Mesendoderm (in vitro differentiated cells): ENCODE measurements at regions not wholly inside any gene's neighbourhood (a gene's known extent, or its start where the extent isn't known, plus 50 kb on each side); places are given as distances from the start of the nearest gene placed in this dataset.

Experiments used
- DNase-seq: peaks from one replicate; pipeline ENCODE4 v3.0.0; 2013
- H2AK5ac ChIP-seq: 2 replicates; pipeline ENCODE4 v1.6.1; 2013; ENCODE audit warnings: low read length, inconsistent platforms
- H2BK120ac ChIP-seq: 2 replicates; pipeline ENCODE4 v1.6.1; 2013; ENCODE audit warnings: low read depth, mild to moderate bottlenecking, low read length, moderate library complexity, mixed read lengths
- H2BK15ac ChIP-seq: replicated peaks from 2 replicates; pipeline ENCODE4 v1.6.1; 2013; ENCODE audit warnings: low read depth, mild to moderate bottlenecking, moderate library complexity
- H2BK5ac ChIP-seq: 2 replicates; pipeline ENCODE4 v1.6.1; 2013; ENCODE audit warnings: low read length, inconsistent platforms
- H3K18ac ChIP-seq: 2 replicates; pipeline ENCODE4 v1.6.1; 2013; ENCODE audit warnings: mild to moderate bottlenecking, low read length, mixed read lengths
- H3K23ac ChIP-seq: one replicate; pipeline ENCODE4 v1.6.1; 2013; ENCODE audit warnings: low read length
- H3K27ac ChIP-seq: 2 replicates; pipeline ENCODE4 v1.5.1; 2013; ENCODE audit warnings: low read depth, mild to moderate bottlenecking, inconsistent platforms, low read length, moderate library complexity
- H3K27me3 ChIP-seq: 2 replicates; pipeline ENCODE4 v1.6.1; 2013; ENCODE audit warnings: low read length, control low read depth, mild to moderate bottlenecking, inconsistent platforms; ENCODE audit not compliant: insufficient read depth, poor library complexity
- H3K36me3 ChIP-seq: 2 replicates; pipeline ENCODE4 v1.6.1; 2013; ENCODE audit warnings: low read length, inconsistent platforms; ENCODE audit not compliant: control insufficient read depth, insufficient read depth
- H3K4ac ChIP-seq: one replicate; pipeline ENCODE4 v1.6.1; 2013; ENCODE audit warnings: low read depth, mild to moderate bottlenecking, low read length, moderate library complexity
- H3K4me1 ChIP-seq: 2 replicates; pipeline ENCODE4 v1.6.1; 2013; ENCODE audit warnings: low read depth, low read length, inconsistent platforms; ENCODE audit not compliant: control insufficient read depth
- H3K4me2 ChIP-seq: 2 replicates; pipeline ENCODE4 v1.6.1; 2013; ENCODE audit warnings: low read length
- H3K4me3 ChIP-seq: 2 replicates; pipeline ENCODE4 v1.5.1; 2013; ENCODE audit warnings: mild to moderate bottlenecking, low read length
- H3K56ac ChIP-seq: one replicate; pipeline ENCODE4 v1.6.1; 2013; ENCODE audit warnings: low read length
- H3K79me1 ChIP-seq: 2 replicates; pipeline ENCODE4 v1.6.1; 2013; ENCODE audit warnings: low read length, inconsistent platforms
- H3K79me2 ChIP-seq: 2 replicates; pipeline ENCODE4 v1.6.1; 2013; ENCODE audit warnings: mild to moderate bottlenecking, low read length; ENCODE audit not compliant: control insufficient read depth, insufficient read depth
- H3K9ac ChIP-seq: 2 replicates; pipeline ENCODE4 v1.6.1; 2013; ENCODE audit warnings: low read length, inconsistent platforms
- H4K5ac ChIP-seq: one replicate; pipeline ENCODE4 v1.6.1; 2013; ENCODE audit warnings: low read length
- H4K8ac ChIP-seq: one replicate; pipeline ENCODE4 v1.6.1; 2013; ENCODE audit warnings: low read depth, mild to moderate bottlenecking, control low read depth, low read length, moderate library complexity
- WGBS: extraction: QIAGEN DNeasy Blood & Tissue Kit; methylation state at CpG from one replicate; pipeline ENCODE4 v1.1.7; 2013; ENCODE audit warnings: low lambda C conversion rate, missing lambda C conversion rate; ENCODE audit not compliant: insufficient coverage; ENCODE audit errors: extremely low coverage; 5-methylcytosine and 5-hydroxymethylcytosine counted together

DNA sequence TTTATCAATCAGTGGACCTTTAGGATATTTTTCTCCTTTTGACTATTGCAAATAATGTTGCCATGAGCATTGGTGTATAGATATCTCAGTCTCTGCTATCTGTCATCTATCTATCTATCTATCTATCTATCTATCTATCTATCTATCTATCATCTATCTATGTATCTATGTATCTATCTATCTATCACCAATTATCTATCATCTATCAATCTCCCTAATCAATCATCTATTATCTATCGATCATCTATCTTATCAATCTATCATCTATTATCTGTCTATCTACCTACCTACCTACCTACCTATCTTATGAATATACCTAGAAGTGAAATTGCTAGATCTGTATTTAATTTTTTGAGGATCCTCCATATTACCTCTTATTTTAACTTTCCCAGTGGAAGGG is 69.6 kb downstream of the EMX2 start:
- Histone ChIP-seq H2AK5ac (no peak overlapping the region), H2BK15ac (no peak overlapping the region), H3K4me1 (no peaks in the 10 kb centered on the region), H3K4ac (no peak overlapping the region), H3K4me3 (no peak overlapping the region), H3K56ac (no peak overlapping the region), H2BK5ac (no peak overlapping the region), H3K36me3 (no peaks in the 10 kb centered on the region), H3K79me2 (no peaks in the 10 kb centered on the region), H3K23ac (no peak overlapping the region), H3K4me2 (no peak overlapping the region), H3K9ac (no peak overlapping the region), H3K18ac (no peak overlapping the region), H3K79me1 (no peaks in the 10 kb centered on the region), H3K27ac (no peak overlapping the region), H2BK120ac (no peak overlapping the region), H4K5ac (no peak overlapping the region), H4K8ac (no peak overlapping the region), H3K27me3 (no peaks in the 10 kb centered on the region)
- no peak for DNase-seq
- 100% methylated on average over 1 of the region's 1 CpG for WGBS

DNA sequence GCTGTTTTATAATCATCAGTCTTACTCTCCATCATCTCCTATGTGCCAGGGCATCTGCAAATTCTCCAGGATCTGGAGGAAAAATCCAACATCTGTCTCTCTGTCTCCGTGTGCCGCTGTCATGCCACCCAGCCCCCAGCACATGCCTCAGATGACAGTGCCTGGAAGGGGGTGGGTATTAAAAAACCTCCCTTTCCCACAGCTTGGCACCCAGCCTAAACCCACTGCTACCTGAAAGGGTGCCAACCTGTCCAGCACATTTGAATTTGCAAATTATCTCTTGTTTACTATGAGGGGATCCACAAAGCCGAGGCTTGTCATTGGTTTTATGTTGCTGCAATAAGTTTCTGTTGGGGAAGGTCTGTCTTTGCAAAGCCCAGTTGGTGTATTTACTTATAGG is 73.1 kb downstream of the EMX2 start:
- Histone ChIP-seq H2BK5ac (no peak overlapping the region), H3K4me3 (no peak overlapping the region), H3K4me1 (no peaks in the 10 kb centered on the region), H2BK15ac (no peak overlapping the region), H3K18ac (no peak overlapping the region), H4K5ac (no peak overlapping the region), H3K27ac (no peak overlapping the region), H3K4ac (no peak overlapping the region), H3K79me2 (no peaks in the 10 kb centered on the region), H2BK120ac (no peak overlapping the region), H3K27me3 (no peaks in the 10 kb centered on the region), H3K79me1 (no peaks in the 10 kb centered on the region), H3K9ac (no peak overlapping the region), H3K56ac (no peak overlapping the region), H3K36me3 (no peaks in the 10 kb centered on the region), H4K8ac (no peak overlapping the region), H3K23ac (no peak overlapping the region), H3K4me2 (no peak overlapping the region), H2AK5ac (no peak overlapping the region)
- DNase-seq, result no peak
- no CpG with 5 or more reads among the region's 3 CpGs for WGBS

DNA sequence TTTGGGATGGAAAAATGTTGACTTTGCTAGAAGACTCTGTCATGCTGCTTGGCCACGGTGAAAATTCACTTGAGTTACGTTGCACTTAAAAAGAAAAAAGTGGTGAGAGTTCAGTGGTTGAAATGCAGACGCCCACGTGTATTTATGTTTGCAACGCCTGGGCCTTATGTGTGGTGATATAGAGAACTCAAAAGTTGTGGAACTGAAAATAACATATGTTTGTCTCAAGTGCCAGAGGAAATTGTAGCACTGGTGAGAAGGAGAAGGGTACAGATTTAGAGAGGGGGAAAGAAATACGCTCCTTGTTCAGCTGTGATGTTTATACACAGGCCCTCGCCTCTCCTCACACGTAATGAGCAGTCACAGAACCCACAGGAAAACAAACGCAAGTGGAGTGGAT is 73.6 kb downstream of the EMX2 start:
- H3K23ac ChIP-seq, result no peak overlapping the region
- H2BK120ac ChIP-seq, result no peak overlapping the region
- H4K8ac ChIP-seq, result no peak overlapping the region
- no peaks in the 10 kb centered on the region for H3K79me2 ChIP-seq
- no peak overlapping the region for H3K4ac ChIP-seq
- no peak overlapping the region for H3K9ac ChIP-seq
- H3K18ac ChIP-seq, result no peak overlapping the region
- no peaks in the 10 kb centered on the region for H3K27me3 ChIP-seq
- H3K36me3 ChIP-seq, result no peaks in the 10 kb centered on the region
- WGBS, result no CpG with 5 or more reads among the region's 9 CpGs
- no peak overlapping the region for H2BK5ac ChIP-seq
- no peak overlapping the region for H4K5ac ChIP-seq
- H2BK15ac ChIP-seq, result no peak overlapping the region
- H3K27ac ChIP-seq, result no peak overlapping the region
- H2AK5ac ChIP-seq, result no peak overlapping the region
- no peak overlapping the region for H3K56ac ChIP-seq
- H3K4me2 ChIP-seq, result no peak overlapping the region
- no peak for DNase-seq
- no peak overlapping the region for H3K4me3 ChIP-seq
- H3K4me1 ChIP-seq, result no peaks in the 10 kb centered on the region
- H3K79me1 ChIP-seq, result no peaks in the 10 kb centered on the region

DNA sequence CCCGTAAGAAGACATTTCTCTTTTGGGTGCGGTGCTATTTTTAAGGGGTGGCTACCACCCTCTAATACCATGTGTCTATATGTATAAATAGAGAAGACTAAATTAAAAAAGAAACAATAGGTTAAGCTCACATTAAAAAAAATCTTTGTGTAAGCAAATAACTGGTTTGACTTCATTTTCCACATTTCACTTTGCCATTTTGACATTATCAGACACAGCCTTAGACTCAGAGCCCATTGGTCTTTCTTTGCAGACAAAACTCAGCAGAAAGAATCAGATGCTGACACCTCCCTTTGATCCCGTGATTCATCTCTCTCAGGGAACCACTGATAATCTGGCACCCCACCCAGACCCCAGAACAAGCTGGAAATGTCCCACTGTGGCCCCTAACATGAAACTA is 74.5 kb downstream of the EMX2 start:
- H3K27me3 ChIP-seq, result no peaks in the 10 kb centered on the region
- H4K8ac ChIP-seq, result no peak overlapping the region
- H3K79me2 ChIP-seq, result no peaks in the 10 kb centered on the region
- H3K4ac ChIP-seq, result no peak overlapping the region
- H2BK15ac ChIP-seq, result no peak overlapping the region
- no peak overlapping the region for H2BK5ac ChIP-seq
- no peak overlapping the region for H4K5ac ChIP-seq
- no peak overlapping the region for H3K23ac ChIP-seq
- H2AK5ac ChIP-seq, result no peak overlapping the region
- no peak overlapping the region for H3K4me3 ChIP-seq
- no peak overlapping the region for H2BK120ac ChIP-seq
- DNase-seq, result no peak
- no peaks in the 10 kb centered on the region for H3K79me1 ChIP-seq
- H3K27ac ChIP-seq, result no peak overlapping the region
- H3K18ac ChIP-seq, result no peak overlapping the region
- H3K36me3 ChIP-seq, result no peaks in the 10 kb centered on the region
- H3K4me1 ChIP-seq, result no peaks in the 10 kb centered on the region
- no CpG with 5 or more reads among the region's 3 CpGs for WGBS
- H3K9ac ChIP-seq, result no peak overlapping the region
- no peak overlapping the region for H3K4me2 ChIP-seq
- H3K56ac ChIP-seq, result no peak overlapping the region

DNA sequence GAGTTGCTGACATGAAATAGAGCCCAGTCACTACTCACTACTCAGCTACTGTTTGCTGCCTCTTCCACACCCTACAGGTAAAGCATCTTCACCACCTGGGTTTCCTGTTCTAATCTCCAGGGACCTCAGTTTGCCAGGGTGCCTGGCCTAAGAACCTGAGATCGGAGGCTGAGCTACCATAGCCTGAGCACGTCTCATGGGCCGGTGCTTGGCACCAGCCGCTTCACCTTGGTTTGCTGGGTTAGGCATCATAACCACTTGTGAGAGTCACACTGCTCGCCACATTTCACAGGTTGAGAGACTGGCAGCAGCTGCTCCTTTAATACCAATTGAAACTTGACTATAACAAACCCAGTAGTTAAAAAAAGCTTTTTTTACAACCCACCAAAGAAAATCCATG is 75.1 kb downstream of the EMX2 start:
- Histone ChIP-seq H3K18ac (no peak overlapping the region), H3K4me2 (no peak overlapping the region), H3K4me1 (no peaks in the 10 kb centered on the region), H2BK120ac (no peak overlapping the region), H2BK15ac (no peak overlapping the region), H3K9ac (no peak overlapping the region), H4K5ac (no peak overlapping the region), H3K27me3 (no peaks in the 10 kb centered on the region), H3K36me3 (no peaks in the 10 kb centered on the region), H3K27ac (no peak overlapping the region), H3K79me1 (no peaks in the 10 kb centered on the region), H3K4ac (no peak overlapping the region), H3K56ac (no peak overlapping the region), H3K4me3 (no peak overlapping the region), H2BK5ac (no peak overlapping the region), H3K23ac (no peak overlapping the region), H2AK5ac (no peak overlapping the region), H4K8ac (no peak overlapping the region), H3K79me2 (no peaks in the 10 kb centered on the region)
- WGBS, result no CpG with 5 or more reads among the region's 5 CpGs
- DNase-seq, result no peak

DNA sequence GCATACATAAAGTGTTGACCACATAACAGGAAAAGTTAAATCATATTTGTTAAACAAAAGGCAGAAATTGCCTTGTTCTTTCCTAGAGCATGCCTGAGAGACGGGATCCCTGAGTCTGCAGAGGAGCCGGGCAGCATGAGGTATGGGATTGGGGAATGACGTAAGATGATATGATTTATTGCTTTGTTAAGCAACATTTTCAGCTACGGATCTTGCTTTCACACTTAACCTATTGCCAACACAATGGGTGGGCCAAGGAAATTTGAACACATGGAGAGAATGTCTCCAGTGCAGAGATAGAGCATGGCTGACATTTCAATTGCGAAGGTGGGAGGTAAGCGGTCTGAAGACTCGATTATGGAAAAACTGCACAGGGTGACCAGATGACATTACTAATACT is 76.7 kb downstream of the EMX2 start:
- Histone ChIP-seq H2BK5ac (no peak overlapping the region), H4K8ac (no peak overlapping the region), H3K27ac (no peak overlapping the region), H3K79me1 (no peaks in the 10 kb centered on the region), H2AK5ac (no peak overlapping the region), H2BK15ac (no peak overlapping the region), H3K4me2 (no peak overlapping the region), H3K56ac (no peak overlapping the region), H3K4me3 (no peak overlapping the region), H3K36me3 (no peaks in the 10 kb centered on the region), H3K9ac (no peak overlapping the region), H3K27me3 (no peaks in the 10 kb centered on the region), H3K79me2 (no peaks in the 10 kb centered on the region), H3K4me1 (no peaks in the 10 kb centered on the region), H3K23ac (no peak overlapping the region), H3K4ac (no peak overlapping the region), H2BK120ac (no peak overlapping the region), H3K18ac (no peak overlapping the region), H4K5ac (no peak overlapping the region)
- no CpG with 5 or more reads among the region's 7 CpGs for WGBS
- no peak for DNase-seq
